ENCODE measurements at regions not wholly inside any gene's neighbourhood (a gene's known extent, or its start where the extent isn't known, plus 50 kb on each side); places are given as distances from the start of the nearest gene placed in this dataset.

- Histone ChIP-seq H3K4me1 (ENCODE audit: low read length) (no peaks in the 10 kb centered on the region), H3F3A (ENCODE audit: insufficient read depth, low read length) (no peaks in the 10 kb centered on the region), H3K9me3 (replicated peaks; ENCODE audit: insufficient read depth, low read length) (no peaks in the 10 kb centered on the region), H3K9ac (ENCODE audit: low read length) (no peak overlapping the region), H3K4me2 (ENCODE audit: low read depth, low read length) (no peak overlapping the region), H3K27ac (ENCODE audit: low read length) (no peak overlapping the region), H4K20me1 (ENCODE audit: insufficient read depth, low read length) (no peaks in the 10 kb centered on the region), H2AFZ (ENCODE audit: low read length) (no peak overlapping the region), H3K9me2 (replicated peaks; ENCODE audit: insufficient read depth, low read length) (no peaks in the 10 kb centered on the region), H3K27me3 (replicated peaks; ENCODE audit: insufficient read depth, low read length) (no peaks in the 10 kb centered on the region), H3K4me3 (ENCODE audit: low read length) (no peak overlapping the region), H3K79me2 (ENCODE audit: low read length) (no peaks in the 10 kb centered on the region), H3K36me3 (replicated peaks; ENCODE audit: insufficient read depth, low read length) (no peaks in the 10 kb centered on the region)
- DNase-seq, result no peak
- TF ChIP-seq EZH2 (optimal IDR thresholded peaks at IDR 0.05; ENCODE audit: low read depth, low read length) (no peak), CTCF (IDR thresholded peaks at IDR 0.05; ENCODE audit: low read length) (no peak), EZH2phosphoT487 (IDR thresholded peaks at IDR 0.05; ENCODE audit: low read length) (no peak)
Observed at GRCh38 chr21:35491114-35491513, 442.0 kb upstream of the RUNX1 start.

- no peaks in the 10 kb centered on the region for H3K9me3 ChIP-seq (replicated peaks; ENCODE audit: insufficient read depth, low read length)
- H3K9ac ChIP-seq (ENCODE audit: low read length), result no peak overlapping the region
- no peaks in the 10 kb centered on the region for H4K20me1 ChIP-seq (ENCODE audit: insufficient read depth, low read length)
- no peaks in the 10 kb centered on the region for H3K27me3 ChIP-seq (replicated peaks; ENCODE audit: insufficient read depth, low read length)
- no peak overlapping the region for H3K27ac ChIP-seq (ENCODE audit: low read length)
- no peaks in the 10 kb centered on the region for H3K36me3 ChIP-seq (replicated peaks; ENCODE audit: insufficient read depth, low read length)
- H3K4me1 ChIP-seq (ENCODE audit: low read length), result no peaks in the 10 kb centered on the region
- no peaks in the 10 kb centered on the region for H3K79me2 ChIP-seq (ENCODE audit: low read length)
- no peak for TF ChIP-seq EZH2phosphoT487 (IDR thresholded peaks at IDR 0.05; ENCODE audit: low read length)
- no peak for TF ChIP-seq EZH2 (optimal IDR thresholded peaks at IDR 0.05; ENCODE audit: low read depth, low read length)
- no peak for TF ChIP-seq CTCF (IDR thresholded peaks at IDR 0.05; ENCODE audit: low read length)
- no peak overlapping the region for H3K4me2 ChIP-seq (ENCODE audit: low read depth, low read length)
- H3K9me2 ChIP-seq (replicated peaks; ENCODE audit: insufficient read depth, low read length), result no peaks in the 10 kb centered on the region
- H3K4me3 ChIP-seq (ENCODE audit: low read length), result no peak overlapping the region
- no peak for DNase-seq
- no peak overlapping the region for H2AFZ ChIP-seq (ENCODE audit: low read length)
- no peaks in the 10 kb centered on the region for H3F3A ChIP-seq (ENCODE audit: insufficient read depth, low read length)
Observed at GRCh38 chr21:35489389-35489980, 440.4 kb upstream of the RUNX1 start.

- Histone ChIP-seq H3K4me3 (ENCODE audit: low read length) (no peak overlapping the region), H2AFZ (ENCODE audit: low read length) (no peak overlapping the region), H3K9ac (ENCODE audit: low read length) (no peak overlapping the region), H3K27ac (ENCODE audit: low read length) (no peak overlapping the region), H3K9me2 (replicated peaks; ENCODE audit: insufficient read depth, low read length) (no peaks in the 10 kb centered on the region), H3K27me3 (replicated peaks; ENCODE audit: insufficient read depth, low read length) (no peaks in the 10 kb centered on the region), H3F3A (ENCODE audit: insufficient read depth, low read length) (no peaks in the 10 kb centered on the region), H3K9me3 (replicated peaks; ENCODE audit: insufficient read depth, low read length) (no peaks in the 10 kb centered on the region), H3K79me2 (ENCODE audit: low read length) (no peaks in the 10 kb centered on the region), H4K20me1 (ENCODE audit: insufficient read depth, low read length) (no peaks in the 10 kb centered on the region), H3K4me1 (ENCODE audit: low read length) (no peaks in the 10 kb centered on the region), H3K4me2 (ENCODE audit: low read depth, low read length) (no peak overlapping the region), H3K36me3 (replicated peaks; ENCODE audit: insufficient read depth, low read length) (no peaks in the 10 kb centered on the region)
- DNase-seq, result no peak
- no peak for TF ChIP-seq EZH2 (optimal IDR thresholded peaks at IDR 0.05; ENCODE audit: low read depth, low read length)
- no peak for TF ChIP-seq EZH2phosphoT487 (IDR thresholded peaks at IDR 0.05; ENCODE audit: low read length)
- TF ChIP-seq CTCF (IDR thresholded peaks at IDR 0.05; ENCODE audit: low read length), result no peak
Observed at GRCh38 chr21:35488946-35489345, 439.8 kb upstream of the RUNX1 start.
